Liver (tissue), 8 donors: ENCODE measurements at regions not wholly inside any gene's neighbourhood (a gene's known extent, or its start where the extent isn't known, plus 50 kb on each side); places are given as distances from the start of the nearest gene placed in this dataset.

Experiments
- DNase-seq: peaks from one replicate; pipeline ENCODE4 v3.0.0-alpha.2; 2017; ENCODE audit warnings: low spot score
- H3K27ac ChIP-seq, 2 donors: one replicate each; pipeline ENCODE4 v1.7.0; 2013; ENCODE audit warnings: inconsistent platforms in 2 of 2, low read length in 2 of 2, control low read depth in 1 of 2, low read depth in 1 of 2, mild to moderate bottlenecking in 1 of 2
- H3K27me3 ChIP-seq, 4 donors: one replicate each; pipeline versions ENCODE4 v1.6.1 to v1.7.0; 2013; ENCODE audit warnings: low read length in 3 of 4, inconsistent platforms in 1 of 4, mild to moderate bottlenecking in 1 of 4, moderate library complexity in 1 of 4; ENCODE audit not compliant: control insufficient read depth in 4 of 4, insufficient read depth in 4 of 4
- H3K36me3 ChIP-seq, 4 donors: one replicate each; pipeline versions ENCODE4 v1.6.1 to v1.7.0; 2013; ENCODE audit warnings: low read length in 3 of 4, mild to moderate bottlenecking in 3 of 4, low read depth in 1 of 4, moderate library complexity in 1 of 4; ENCODE audit not compliant: control insufficient read depth in 4 of 4, insufficient read depth in 3 of 4
- H3K4me1 ChIP-seq, 4 donors: one replicate each; pipeline versions ENCODE4 v1.6.1 to v1.7.0; 2013; ENCODE audit warnings: low read length in 3 of 4, mild to moderate bottlenecking in 3 of 4, moderate library complexity in 1 of 4; ENCODE audit not compliant: control insufficient read depth in 4 of 4, insufficient read depth in 4 of 4
- H3K4me3 ChIP-seq, 3 donors: one replicate each; pipeline versions ENCODE4 v1.6.1 to v1.7.0; 2013; ENCODE audit warnings: low read length in 3 of 3, control low read depth in 1 of 3, low read depth in 1 of 3, mild to moderate bottlenecking in 1 of 3
- H3K9ac ChIP-seq, 2 donors: one replicate each; pipeline ENCODE4 v1.7.0; 2013; ENCODE audit warnings: low read length in 2 of 2, mild to moderate bottlenecking in 2 of 2, moderate library complexity in 2 of 2, control low read depth in 1 of 2, low read depth in 1 of 2
- H3K9me3 ChIP-seq, 4 donors: one replicate each; pipeline versions ENCODE4 v1.6.1 to v1.7.0; 2013; ENCODE audit warnings: low read length in 3 of 4; ENCODE audit not compliant: control insufficient read depth in 4 of 4
- EGR1 ChIP-seq, 2 donors: IDR thresholded peaks; 2 replicates each; pipeline ENCODE4 v1.6.1; 2016 to 2018; ENCODE audit warnings: antibody characterized with exemption in 2 of 2, low read depth in 2 of 2
- FOXA1 ChIP-seq: IDR thresholded peaks from 2 replicates; pipeline ENCODE4 v1.6.1; 2016; ENCODE audit warnings: antibody characterized with exemption
- FOXA2 ChIP-seq: IDR thresholded peaks from 2 replicates; pipeline ENCODE4 v1.6.1; 2016; ENCODE audit warnings: antibody characterized with exemption
- GABPA ChIP-seq, 2 donors: IDR thresholded peaks in 1 of 2; conservative IDR thresholded peaks in 1 of 2; 2 replicates each; pipeline ENCODE4 v1.6.1; 2016; ENCODE audit warnings: antibody characterized with exemption in 2 of 2, mild to moderate bottlenecking in 1 of 2, moderate library complexity in 1 of 2
- HNF4A ChIP-seq, 2 donors: conservative IDR thresholded peaks; 2 replicates each; pipeline ENCODE4 v1.6.1; 2016; ENCODE audit warnings: antibody characterized with exemption in 2 of 2, mild to moderate bottlenecking in 2 of 2
- HNF4G ChIP-seq: IDR thresholded peaks from 2 replicates; pipeline ENCODE4 v1.6.1; 2016; ENCODE audit warnings: antibody characterized with exemption
- JUND ChIP-seq, 2 donors: IDR thresholded peaks; 2 replicates each; pipeline ENCODE4 v1.6.1; 2016; ENCODE audit warnings: antibody characterized with exemption in 2 of 2
- NR2F2 ChIP-seq: IDR thresholded peaks from 2 replicates; pipeline ENCODE4 v1.6.1; 2016; ENCODE audit warnings: antibody characterized with exemption
- RAD21 ChIP-seq, 2 donors: IDR thresholded peaks; 2 replicates each; pipeline ENCODE4 v1.6.1; 2016; ENCODE audit warnings: antibody characterized with exemption in 2 of 2, mild to moderate bottlenecking in 2 of 2
- RXRA ChIP-seq, 2 donors: IDR thresholded peaks; 2 replicates each; pipeline ENCODE4 v1.6.1; 2017 to 2018; ENCODE audit warnings: antibody characterized with exemption in 2 of 2, mild to moderate bottlenecking in 1 of 2
- SP1 ChIP-seq: IDR thresholded peaks from 2 replicates; pipeline ENCODE4 v1.6.1; 2018; ENCODE audit warnings: antibody characterized with exemption, mild to moderate bottlenecking
- TAF1 ChIP-seq: conservative IDR thresholded peaks from 2 replicates; pipeline ENCODE4 v1.6.1; 2016; ENCODE audit warnings: antibody characterized with exemption, mild to moderate bottlenecking
- YY1 ChIP-seq: IDR thresholded peaks from 2 replicates; pipeline ENCODE4 v1.6.1; 2016; ENCODE audit warnings: antibody characterized with exemption, mild to moderate bottlenecking
- WGBS: extraction: QIAGEN DNeasy Blood & Tissue Kit; methylation state at CpG from one replicate; pipeline ENCODE4 v1.1.7; 2013; 5-methylcytosine and 5-hydroxymethylcytosine counted together
- TF ChIP-seq, protein P1 (sequence below): IDR thresholded peaks from 2 replicates; pipeline ENCODE4 v1.6.1; 2016; ENCODE audit warnings: antibody characterized with exemption
- TF ChIP-seq, protein P2 (sequence below): IDR thresholded peaks from 2 replicates; pipeline ENCODE4 v1.6.1; 2016; ENCODE audit warnings: antibody characterized with exemption
- TF ChIP-seq, protein P3 (sequence below): fragments of 150-350 bp; IDR thresholded peaks from 2 replicates; pipeline ENCODE4 v1.5.1; 2017; ENCODE audit warnings: improper control_type of control experiment, low read depth, low read length; ENCODE audit not compliant: missing input control
- TF ChIP-seq, protein P4 (sequence below): IDR thresholded peaks from 2 replicates; pipeline ENCODE4 v1.6.1; 2016; ENCODE audit warnings: antibody characterized with exemption
- TF ChIP-seq, protein P5 (sequence below): IDR thresholded peaks from 2 replicates; pipeline ENCODE4 v1.6.1; 2016; ENCODE audit warnings: antibody characterized with exemption, mild to moderate bottlenecking
- donor health status: healthy.
- donor health status: healthy.
- donor health status: healthy.
- donor health status: healthy.
- donor health status: healthy.

DNA sequence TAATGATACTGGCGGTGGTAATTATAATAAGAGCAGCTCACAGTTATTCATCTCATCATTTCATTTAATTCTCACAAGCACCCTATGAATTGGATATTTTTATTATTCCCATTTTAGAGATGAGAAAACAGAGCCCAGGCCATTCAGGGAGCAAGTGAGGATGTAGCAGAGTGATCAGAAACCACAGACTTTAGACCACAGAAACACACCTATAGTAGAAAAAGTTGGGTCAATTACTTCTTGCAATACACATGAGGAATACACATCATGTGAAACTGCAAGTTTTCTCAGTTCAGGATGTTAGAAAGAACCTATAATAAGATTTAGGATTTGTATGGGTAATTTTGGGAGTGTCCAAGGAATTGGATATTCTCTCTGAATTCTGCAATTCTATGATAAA is 278.0 kb downstream of the ADRA2A start:
- H3K4me1 ChIP-seq, result no peaks in the 10 kb centered on the region
- H3K9me3 ChIP-seq, result no peaks in the 10 kb centered on the region
- H3K9ac ChIP-seq, result no peak overlapping the region
- H3K36me3 ChIP-seq, result no peaks in the 10 kb centered on the region
- WGBS, result 88% methylated on average over 1 of the region's 1 CpG
- no peak overlapping the region for H3K27ac ChIP-seq
- TF ChIP-seq, protein P1, sequence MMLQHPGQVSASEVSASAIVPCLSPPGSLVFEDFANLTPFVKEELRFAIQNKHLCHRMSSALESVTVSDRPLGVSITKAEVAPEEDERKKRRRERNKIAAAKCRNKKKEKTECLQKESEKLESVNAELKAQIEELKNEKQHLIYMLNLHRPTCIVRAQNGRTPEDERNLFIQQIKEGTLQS, result no peak
- TF ChIP-seq FOXA1 (no peak), EGR1 (IDR thresholded peaks at IDR 0.05; ENCODE audit: low read depth in 2 of 2) (no peak), RXRA (IDR thresholded peaks at IDR 0.05) (no peak), SP1 (no peak), HNF4A (conservative IDR thresholded peaks at IDR 0.05) (no peak), TAF1 (no peak)
- TF ChIP-seq, protein P2, sequence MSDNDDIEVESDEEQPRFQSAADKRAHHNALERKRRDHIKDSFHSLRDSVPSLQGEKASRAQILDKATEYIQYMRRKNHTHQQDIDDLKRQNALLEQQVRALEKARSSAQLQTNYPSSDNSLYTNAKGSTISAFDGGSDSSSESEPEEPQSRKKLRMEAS, result no peak
- TF ChIP-seq, protein P3, sequence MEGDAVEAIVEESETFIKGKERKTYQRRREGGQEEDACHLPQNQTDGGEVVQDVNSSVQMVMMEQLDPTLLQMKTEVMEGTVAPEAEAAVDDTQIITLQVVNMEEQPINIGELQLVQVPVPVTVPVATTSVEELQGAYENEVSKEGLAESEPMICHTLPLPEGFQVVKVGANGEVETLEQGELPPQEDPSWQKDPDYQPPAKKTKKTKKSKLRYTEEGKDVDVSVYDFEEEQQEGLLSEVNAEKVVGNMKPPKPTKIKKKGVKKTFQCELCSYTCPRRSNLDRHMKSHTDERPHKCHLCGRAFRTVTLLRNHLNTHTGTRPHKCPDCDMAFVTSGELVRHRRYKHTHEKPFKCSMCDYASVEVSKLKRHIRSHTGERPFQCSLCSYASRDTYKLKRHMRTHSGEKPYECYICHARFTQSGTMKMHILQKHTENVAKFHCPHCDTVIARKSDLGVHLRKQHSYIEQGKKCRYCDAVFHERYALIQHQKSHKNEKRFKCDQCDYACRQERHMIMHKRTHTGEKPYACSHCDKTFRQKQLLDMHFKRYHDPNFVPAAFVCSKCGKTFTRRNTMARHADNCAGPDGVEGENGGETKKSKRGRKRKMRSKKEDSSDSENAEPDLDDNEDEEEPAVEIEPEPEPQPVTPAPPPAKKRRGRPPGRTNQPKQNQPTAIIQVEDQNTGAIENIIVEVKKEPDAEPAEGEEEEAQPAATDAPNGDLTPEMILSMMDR, result no peak
- no peak overlapping the region for H3K4me3 ChIP-seq
- no peak for DNase-seq
- H3K27me3 ChIP-seq, result peaks cover 0 to 7% (median 1%) of the 10 kb centered on the region in 4 donors

DNA sequence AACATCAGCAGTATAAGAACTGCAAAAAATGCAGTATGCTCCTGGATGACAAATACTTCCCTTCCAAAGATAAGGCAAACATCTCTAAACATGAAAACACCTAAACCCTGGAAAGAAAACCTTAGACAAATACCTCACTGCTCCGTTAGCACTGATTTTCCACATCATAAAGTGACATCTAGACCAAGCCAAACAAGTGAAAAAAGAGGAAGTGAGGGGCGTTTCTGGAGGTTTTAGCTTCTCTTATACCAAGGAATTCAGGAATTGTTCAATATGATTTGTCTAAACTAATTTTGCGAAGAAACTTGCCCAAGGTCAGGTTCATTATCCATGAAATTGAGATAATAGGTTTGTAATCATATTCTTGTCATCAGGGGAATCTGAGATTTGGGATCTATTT is 279.7 kb downstream of the ADRA2A start:
- H3K4me1 ChIP-seq, result no peaks in the 10 kb centered on the region
- TF ChIP-seq JUND (IDR thresholded peaks at IDR 0.05) (no peak), TAF1 (no peak), EGR1 (IDR thresholded peaks at IDR 0.05; ENCODE audit: low read depth in 2 of 2) (no peak), SP1 (no peak), FOXA1 (no peak), RAD21 (IDR thresholded peaks at IDR 0.05) (no peak), YY1 (no peak), HNF4A (conservative IDR thresholded peaks at IDR 0.05) (no peak), FOXA2 (no peak), GABPA (IDR thresholded peaks at IDR 0.05 in 1 of 2, conservative IDR thresholded peaks at IDR 0.05 in 1 of 2) (no peak), HNF4G (no peak), NR2F2 (no peak), RXRA (IDR thresholded peaks at IDR 0.05) (no peak)
- TF ChIP-seq, protein P3, result no peak
- TF ChIP-seq, protein P1, result no peak
- TF ChIP-seq, protein P4, sequence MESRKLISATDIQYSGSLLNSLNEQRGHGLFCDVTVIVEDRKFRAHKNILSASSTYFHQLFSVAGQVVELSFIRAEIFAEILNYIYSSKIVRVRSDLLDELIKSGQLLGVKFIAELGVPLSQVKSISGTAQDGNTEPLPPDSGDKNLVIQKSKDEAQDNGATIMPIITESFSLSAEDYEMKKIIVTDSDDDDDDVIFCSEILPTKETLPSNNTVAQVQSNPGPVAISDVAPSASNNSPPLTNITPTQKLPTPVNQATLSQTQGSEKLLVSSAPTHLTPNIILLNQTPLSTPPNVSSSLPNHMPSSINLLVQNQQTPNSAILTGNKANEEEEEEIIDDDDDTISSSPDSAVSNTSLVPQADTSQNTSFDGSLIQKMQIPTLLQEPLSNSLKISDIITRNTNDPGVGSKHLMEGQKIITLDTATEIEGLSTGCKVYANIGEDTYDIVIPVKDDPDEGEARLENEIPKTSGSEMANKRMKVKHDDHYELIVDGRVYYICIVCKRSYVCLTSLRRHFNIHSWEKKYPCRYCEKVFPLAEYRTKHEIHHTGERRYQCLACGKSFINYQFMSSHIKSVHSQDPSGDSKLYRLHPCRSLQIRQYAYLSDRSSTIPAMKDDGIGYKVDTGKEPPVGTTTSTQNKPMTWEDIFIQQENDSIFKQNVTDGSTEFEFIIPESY, result no peak
- TF ChIP-seq, protein P2, result no peak
- TF ChIP-seq, protein P5, sequence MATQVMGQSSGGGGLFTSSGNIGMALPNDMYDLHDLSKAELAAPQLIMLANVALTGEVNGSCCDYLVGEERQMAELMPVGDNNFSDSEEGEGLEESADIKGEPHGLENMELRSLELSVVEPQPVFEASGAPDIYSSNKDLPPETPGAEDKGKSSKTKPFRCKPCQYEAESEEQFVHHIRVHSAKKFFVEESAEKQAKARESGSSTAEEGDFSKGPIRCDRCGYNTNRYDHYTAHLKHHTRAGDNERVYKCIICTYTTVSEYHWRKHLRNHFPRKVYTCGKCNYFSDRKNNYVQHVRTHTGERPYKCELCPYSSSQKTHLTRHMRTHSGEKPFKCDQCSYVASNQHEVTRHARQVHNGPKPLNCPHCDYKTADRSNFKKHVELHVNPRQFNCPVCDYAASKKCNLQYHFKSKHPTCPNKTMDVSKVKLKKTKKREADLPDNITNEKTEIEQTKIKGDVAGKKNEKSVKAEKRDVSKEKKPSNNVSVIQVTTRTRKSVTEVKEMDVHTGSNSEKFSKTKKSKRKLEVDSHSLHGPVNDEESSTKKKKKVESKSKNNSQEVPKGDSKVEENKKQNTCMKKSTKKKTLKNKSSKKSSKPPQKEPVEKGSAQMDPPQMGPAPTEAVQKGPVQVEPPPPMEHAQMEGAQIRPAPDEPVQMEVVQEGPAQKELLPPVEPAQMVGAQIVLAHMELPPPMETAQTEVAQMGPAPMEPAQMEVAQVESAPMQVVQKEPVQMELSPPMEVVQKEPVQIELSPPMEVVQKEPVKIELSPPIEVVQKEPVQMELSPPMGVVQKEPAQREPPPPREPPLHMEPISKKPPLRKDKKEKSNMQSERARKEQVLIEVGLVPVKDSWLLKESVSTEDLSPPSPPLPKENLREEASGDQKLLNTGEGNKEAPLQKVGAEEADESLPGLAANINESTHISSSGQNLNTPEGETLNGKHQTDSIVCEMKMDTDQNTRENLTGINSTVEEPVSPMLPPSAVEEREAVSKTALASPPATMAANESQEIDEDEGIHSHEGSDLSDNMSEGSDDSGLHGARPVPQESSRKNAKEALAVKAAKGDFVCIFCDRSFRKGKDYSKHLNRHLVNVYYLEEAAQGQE, result no peak
- 44% methylated on average over 3 of the region's 3 CpGs for WGBS

More for the DNA sequence above, 279.7 kb downstream of the ADRA2A start:
- no peak overlapping the region for H3K4me3 ChIP-seq
- no peak overlapping the region for H3K27ac ChIP-seq
- no peak for DNase-seq
- peaks cover 0 to 4% (median 1%) of the 10 kb centered on the region in 4 donors for H3K27me3 ChIP-seq
- H3K9me3 ChIP-seq, result no peaks in the 10 kb centered on the region
- no peak overlapping the region for H3K9ac ChIP-seq
- H3K36me3 ChIP-seq, result no peaks in the 10 kb centered on the region
